ENCODE measurements at regions not wholly inside any gene's neighbourhood (a gene's known extent, or its start where the extent isn't known, plus 50 kb on each side); places are given as distances from the start of the nearest gene placed in this dataset.

- TF ChIP-seq POLR2A (IDR thresholded peaks at IDR 0.05) = no peak
- TF ChIP-seq EP300 (IDR thresholded peaks at IDR 0.05; ENCODE audit: low read depth) = no peak
- no peak for TF ChIP-seq CTCF (IDR thresholded peaks at IDR 0.05)
- TF ChIP-seq POLR2AphosphoS5 (IDR thresholded peaks at IDR 0.05) = no peak
- Histone ChIP-seq H3K27me3 (no peaks in the 10 kb centered on the region), H3K4me1 (no peaks in the 10 kb centered on the region), H3K9me3 (no peaks in the 10 kb centered on the region), H3K36me3 (no peaks in the 10 kb centered on the region), H3K4me3 (no peak overlapping the region), H3K27ac (no peak overlapping the region)
- no peak for DNase-seq
- in situ Hi-C loops (cut with MboI; ENCODE audit: low pct_ligation_motif_present in 1 of 4, low pct_unique_long_range_greater_than_20kb in 1 of 4, low sequenced_read_pairs in 3 of 4) = loop anchor here in 1 of 4 donors (25.0 kb wide), 1 partner anchor 106 kb away; no protein-coding TSS in a partner anchor
- intact Hi-C loops (cut with DNase I; ENCODE audit: low total_unique reads) = no loop called here
Observed at GRCh38 chr4:19130866-19131265, 1109.3 kb upstream of the LCORL start.

GRCh38 chr4:19128176-19128575 lies 1106.6 kb upstream of the LCORL start:
- no peaks in the 10 kb centered on the region for H3K36me3 ChIP-seq
- in situ Hi-C loops (cut with MboI; ENCODE audit: low pct_ligation_motif_present in 1 of 4, low pct_unique_long_range_greater_than_20kb in 1 of 4, low sequenced_read_pairs in 3 of 4) = loop anchor here in 1 of 4 donors (25.0 kb wide), 1 partner anchor 109 kb away; no protein-coding TSS in a partner anchor
- intact Hi-C loops (cut with DNase I; ENCODE audit: low total_unique reads) = no loop called here
- 95 to 100% methylated on average over 1 of the region's 1 CpG for WGBS, 2 donors (ENCODE audit: low coverage in 1 of 2)
- H3K27me3 ChIP-seq = no peaks in the 10 kb centered on the region
- H3K27ac ChIP-seq = no peak overlapping the region
- no peak for DNase-seq
- TF ChIP-seq CTCF (IDR thresholded peaks at IDR 0.05) = no peak
- TF ChIP-seq POLR2AphosphoS5 (IDR thresholded peaks at IDR 0.05) = no peak
- no peak for TF ChIP-seq EP300 (IDR thresholded peaks at IDR 0.05; ENCODE audit: low read depth)
- TF ChIP-seq POLR2A (IDR thresholded peaks at IDR 0.05) = no peak
- no peaks in the 10 kb centered on the region for H3K4me1 ChIP-seq
- H3K4me3 ChIP-seq = no peak overlapping the region
- no peaks in the 10 kb centered on the region for H3K9me3 ChIP-seq

GRCh38 chr4:19126903-19127302 lies 1105.3 kb upstream of the LCORL start:
- intact Hi-C loops (cut with DNase I; ENCODE audit: low total_unique reads) (no loop called here), in situ Hi-C loops (cut with MboI; ENCODE audit: low pct_ligation_motif_present in 1 of 4, low pct_unique_long_range_greater_than_20kb in 1 of 4, low sequenced_read_pairs in 3 of 4) (loop anchor here in 1 of 4 donors (25.0 kb wide), 1 partner anchor 110 kb away; no protein-coding TSS in a partner anchor)
- H3K27me3 ChIP-seq = no peaks in the 10 kb centered on the region
- no peak for DNase-seq
- no peaks in the 10 kb centered on the region for H3K9me3 ChIP-seq
- H3K36me3 ChIP-seq = no peaks in the 10 kb centered on the region
- H3K4me3 ChIP-seq = no peak overlapping the region
- WGBS, 2 donors (ENCODE audit: low coverage in 1 of 2) = 59 to 63% methylated on average over 4 of the region's 4 CpGs
- no peak for TF ChIP-seq EP300 (IDR thresholded peaks at IDR 0.05; ENCODE audit: low read depth)
- no peak for TF ChIP-seq POLR2A (IDR thresholded peaks at IDR 0.05)
- no peak for TF ChIP-seq POLR2AphosphoS5 (IDR thresholded peaks at IDR 0.05)
- no peak for TF ChIP-seq CTCF (IDR thresholded peaks at IDR 0.05)
- H3K4me1 ChIP-seq = no peaks in the 10 kb centered on the region
- no peak overlapping the region for H3K27ac ChIP-seq

- no peak for DNase-seq
- H3K27ac ChIP-seq = no peak overlapping the region
- H3K4me3 ChIP-seq = no peak overlapping the region
- in situ Hi-C loops (cut with MboI; ENCODE audit: low pct_ligation_motif_present in 1 of 4, low pct_unique_long_range_greater_than_20kb in 1 of 4, low sequenced_read_pairs in 3 of 4) = no loop called here
- no peaks in the 10 kb centered on the region for H3K36me3 ChIP-seq
- intact Hi-C loops (cut with DNase I; ENCODE audit: low total_unique reads) = no loop called here
- H3K9me3 ChIP-seq = no peaks in the 10 kb centered on the region
- H3K27me3 ChIP-seq = no peaks in the 10 kb centered on the region
- no peaks in the 10 kb centered on the region for H3K4me1 ChIP-seq
- TF ChIP-seq CTCF (IDR thresholded peaks at IDR 0.05) = no peak
- no peak for TF ChIP-seq EP300 (IDR thresholded peaks at IDR 0.05; ENCODE audit: low read depth)
- no peak for TF ChIP-seq POLR2A (IDR thresholded peaks at IDR 0.05)
- no peak for TF ChIP-seq POLR2AphosphoS5 (IDR thresholded peaks at IDR 0.05)
- 64 to 88% methylated on average over 4 of the region's 4 CpGs for WGBS, 2 donors (ENCODE audit: low coverage in 1 of 2)
Observed at GRCh38 chr4:19123681-19124080, 1102.1 kb upstream of the LCORL start.

All from transverse colon (tissue), 4 donors.